WTC11 (cell line): ENCODE measurements at regions not wholly inside any gene's neighbourhood (a gene's known extent, or its start where the extent isn't known, plus 50 kb on each side); places are given as distances from the start of the nearest gene placed in this dataset.
"Not testable (repeated sequence)": the region's sequence is repeated elsewhere in the genome, so short reads cannot be mapped to it uniquely, and the experiment has no call there.

Experiments
- ATAC-seq: fragments of 200-7000 bp; cut with Tn5 transposase; 2 replicates; pipeline ENCODE4 v1.10.0; 2021; ENCODE audit warnings: mild to moderate bottlenecking, moderate library complexity
- CTCF ChIA-PET: fragments of 300-600 bp; sonication (Branson Sonifier 250); formaldehyde crosslinking; loops from one replicate; lab custom pipeline; 2021; ENCODE audit warnings: antibody characterized with exemption; lab: Charles Lee
- POLR2A ChIA-PET: fragments of 350-600 bp; sonication (Branson Sonifier 250); formaldehyde crosslinking; loops from one replicate; lab custom pipeline; 2021; ENCODE audit warnings: antibody characterized with exemption; lab: Charles Lee
- DNase-seq: peaks from one replicate; pipeline ENCODE4 v3.0.0; 2021; ENCODE audit warnings: low spot score
- H3K27ac Mint-ChIP-seq: 2 replicates; pipeline ENCODE4 v1.8.0; 2021; ENCODE audit warnings: mixed read lengths
- H3K27me3 Mint-ChIP-seq: 2 replicates; pipeline ENCODE4 v1.8.0; 2021; ENCODE audit warnings: low read depth, mild to moderate bottlenecking, moderate library complexity, mixed read lengths
- H3K36me3 Mint-ChIP-seq: 2 replicates; pipeline ENCODE4 v1.8.0; 2021; ENCODE audit warnings: mixed read lengths
- H3K4me1 Mint-ChIP-seq: 2 replicates; pipeline ENCODE4 v1.8.0; 2022; ENCODE audit warnings: mixed read lengths
- H3K4me3 Mint-ChIP-seq: 2 replicates; pipeline ENCODE4 v1.8.0; 2021; ENCODE audit warnings: mild to moderate bottlenecking, moderate library complexity, mixed read lengths
- H3K9me3 Mint-ChIP-seq: 2 replicates; pipeline ENCODE4 v1.8.0; 2021; ENCODE audit warnings: mixed read lengths
- ATF1 ChIP-seq: sonication (generic); formaldehyde crosslinking; IDR thresholded peaks from 2 replicates; pipeline ENCODE4 v1.8.1; 2023; ENCODE audit warnings: mild to moderate bottlenecking, moderate library complexity, missing genetic modification reagents
- ERG ChIP-seq: fragments of 250-450 bp; sonication (Bioruptor Pico); IDR thresholded peaks from 2 replicates; pipeline ENCODE4 v1.8.0; 2021; ENCODE audit warnings: mild to moderate bottlenecking
- FOXP4 ChIP-seq: sonication (generic); formaldehyde crosslinking; IDR thresholded peaks from 2 replicates; pipeline ENCODE4 v1.8.0; 2022; ENCODE audit warnings: mild to moderate bottlenecking, missing genetic modification reagents
- KAT7 ChIP-seq: sonication (generic); formaldehyde crosslinking; IDR thresholded peaks from 2 replicates; pipeline ENCODE4 v1.8.1; 2023; ENCODE audit warnings: missing genetic modification reagents, mild to moderate bottlenecking, borderline replicate concordance
- MLX ChIP-seq: sonication (generic); formaldehyde crosslinking; IDR thresholded peaks from 2 replicates; pipeline ENCODE4 v1.8.1; 2023; ENCODE audit warnings: mild to moderate bottlenecking, missing genetic modification reagents, moderate library complexity
- NFYB ChIP-seq: sonication (generic); formaldehyde crosslinking; conservative IDR thresholded peaks from 2 replicates; pipeline ENCODE4 v1.8.0; 2022; ENCODE audit warnings: low read depth, missing genetic modification reagents
- NR3C1 ChIP-seq: sonication (generic); formaldehyde crosslinking; conservative IDR thresholded peaks from 2 replicates; pipeline ENCODE4 v1.8.1; 2023; ENCODE audit warnings: low read depth, mild to moderate bottlenecking, missing genetic modification reagents
- RORB ChIP-seq: fragments of 250-450 bp; sonication (Bioruptor Pico); IDR thresholded peaks from 2 replicates; pipeline ENCODE4 v1.9.0; 2021; ENCODE audit warnings: mild to moderate bottlenecking
- SOX15 ChIP-seq: fragments of 250-450 bp; sonication (Bioruptor Pico); IDR thresholded peaks from 2 replicates; pipeline ENCODE4 v1.9.0; 2021; ENCODE audit warnings: mild to moderate bottlenecking
- ZBTB21 ChIP-seq: sonication (generic); formaldehyde crosslinking; IDR thresholded peaks from 2 replicates; pipeline ENCODE4 v1.8.1; 2023; ENCODE audit warnings: mild to moderate bottlenecking, missing genetic modification reagents, borderline replicate concordance
- ZNF317 ChIP-seq: sonication (generic); formaldehyde crosslinking; IDR thresholded peaks from 2 replicates; pipeline ENCODE4 v1.8.1; 2023; ENCODE audit warnings: low read depth, mild to moderate bottlenecking, moderate library complexity, missing genetic modification reagents, borderline replicate concordance
- ZNF423 ChIP-seq: fragments of 250-450 bp; sonication (Bioruptor Pico); IDR thresholded peaks from 2 replicates; pipeline ENCODE4 v2.1.2; 2022; ENCODE audit warnings: mild to moderate bottlenecking, moderate library complexity
- ZNF671 ChIP-seq: fragments of 250-450 bp; sonication (Bioruptor Pico); IDR thresholded peaks from 2 replicates; pipeline ENCODE4 v1.8.0; 2021; ENCODE audit warnings: mild to moderate bottlenecking
- TF ChIP-seq, protein P1 (sequence below): sonication (generic); formaldehyde crosslinking; IDR thresholded peaks from 2 replicates; pipeline ENCODE4 v1.8.0; 2023; ENCODE audit warnings: missing genetic modification reagents, mild to moderate bottlenecking, borderline replicate concordance

DNA sequence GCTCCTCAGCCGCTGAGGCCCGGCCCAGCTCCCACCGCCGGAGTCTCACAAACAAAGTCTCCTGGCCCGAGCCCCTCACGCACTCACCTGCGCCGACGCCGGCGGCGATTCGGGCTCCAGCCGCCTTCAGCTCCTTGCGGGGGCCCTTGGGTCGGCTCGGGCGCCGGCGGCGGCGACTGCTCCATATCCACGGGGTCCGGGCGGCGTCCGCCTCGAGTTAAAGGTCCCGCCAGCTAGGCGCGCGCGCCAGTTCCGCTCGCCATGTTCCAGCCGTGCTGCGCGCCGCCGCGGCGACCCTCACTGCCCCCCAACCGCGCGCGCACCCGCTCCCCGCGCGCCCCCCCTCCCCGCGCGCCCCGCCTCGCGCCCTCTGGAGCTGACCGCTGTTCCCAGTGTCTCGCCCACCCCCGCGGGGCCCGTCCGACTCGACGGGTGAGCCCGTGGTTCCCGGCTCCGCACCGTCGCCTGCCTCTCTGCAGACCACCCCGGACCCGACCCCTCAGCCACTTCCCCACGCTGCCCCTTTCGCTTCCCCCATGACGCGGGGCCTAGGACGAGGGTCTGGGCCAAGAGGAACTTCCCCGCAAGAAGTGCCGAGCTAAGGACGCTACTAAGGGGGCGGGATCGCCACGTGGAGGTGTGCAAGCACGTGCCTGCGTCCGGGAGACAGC is 396.1 kb downstream of the ZNF33B start:
- H3K4me1 Mint-ChIP-seq: no peaks in the 10 kb centered on the region
- ChIA-PET POLR2A (no interaction called here), CTCF (no interaction called here)
- no peak for TF ChIP-seq RORB (CRISPR knock-in tag)
- no peak for TF ChIP-seq ZNF317
- TF ChIP-seq, protein P1, sequence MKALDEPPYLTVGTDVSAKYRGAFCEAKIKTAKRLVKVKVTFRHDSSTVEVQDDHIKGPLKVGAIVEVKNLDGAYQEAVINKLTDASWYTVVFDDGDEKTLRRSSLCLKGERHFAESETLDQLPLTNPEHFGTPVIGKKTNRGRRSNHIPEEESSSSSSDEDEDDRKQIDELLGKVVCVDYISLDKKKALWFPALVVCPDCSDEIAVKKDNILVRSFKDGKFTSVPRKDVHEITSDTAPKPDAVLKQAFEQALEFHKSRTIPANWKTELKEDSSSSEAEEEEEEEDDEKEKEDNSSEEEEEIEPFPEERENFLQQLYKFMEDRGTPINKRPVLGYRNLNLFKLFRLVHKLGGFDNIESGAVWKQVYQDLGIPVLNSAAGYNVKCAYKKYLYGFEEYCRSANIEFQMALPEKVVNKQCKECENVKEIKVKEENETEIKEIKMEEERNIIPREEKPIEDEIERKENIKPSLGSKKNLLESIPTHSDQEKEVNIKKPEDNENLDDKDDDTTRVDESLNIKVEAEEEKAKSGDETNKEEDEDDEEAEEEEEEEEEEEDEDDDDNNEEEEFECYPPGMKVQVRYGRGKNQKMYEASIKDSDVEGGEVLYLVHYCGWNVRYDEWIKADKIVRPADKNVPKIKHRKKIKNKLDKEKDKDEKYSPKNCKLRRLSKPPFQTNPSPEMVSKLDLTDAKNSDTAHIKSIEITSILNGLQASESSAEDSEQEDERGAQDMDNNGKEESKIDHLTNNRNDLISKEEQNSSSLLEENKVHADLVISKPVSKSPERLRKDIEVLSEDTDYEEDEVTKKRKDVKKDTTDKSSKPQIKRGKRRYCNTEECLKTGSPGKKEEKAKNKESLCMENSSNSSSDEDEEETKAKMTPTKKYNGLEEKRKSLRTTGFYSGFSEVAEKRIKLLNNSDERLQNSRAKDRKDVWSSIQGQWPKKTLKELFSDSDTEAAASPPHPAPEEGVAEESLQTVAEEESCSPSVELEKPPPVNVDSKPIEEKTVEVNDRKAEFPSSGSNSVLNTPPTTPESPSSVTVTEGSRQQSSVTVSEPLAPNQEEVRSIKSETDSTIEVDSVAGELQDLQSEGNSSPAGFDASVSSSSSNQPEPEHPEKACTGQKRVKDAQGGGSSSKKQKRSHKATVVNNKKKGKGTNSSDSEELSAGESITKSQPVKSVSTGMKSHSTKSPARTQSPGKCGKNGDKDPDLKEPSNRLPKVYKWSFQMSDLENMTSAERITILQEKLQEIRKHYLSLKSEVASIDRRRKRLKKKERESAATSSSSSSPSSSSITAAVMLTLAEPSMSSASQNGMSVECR (CRISPR knock-in tag): no peak
- TF ChIP-seq NFYB: no peak
- TF ChIP-seq KAT7 (CRISPR knock-in tag): no peak
- no peak for TF ChIP-seq NR3C1 (CRISPR knock-in tag)
- no peak for TF ChIP-seq ZNF671
- no peak for TF ChIP-seq FOXP4 (CRISPR knock-in tag)
- TF ChIP-seq ERG (CRISPR knock-in tag): no peak
- TF ChIP-seq SOX15 (CRISPR knock-in tag): no peak
- no peak for TF ChIP-seq ZBTB21 (CRISPR knock-in tag)
- no peak for TF ChIP-seq ZNF423
- no peak for TF ChIP-seq MLX
- TF ChIP-seq ATF1 (CRISPR knock-in tag): no peak
- H3K27me3 Mint-ChIP-seq: peaks cover 21% of the 10 kb centered on the region
- H3K27ac Mint-ChIP-seq: no peak overlapping the region
- H3K36me3 Mint-ChIP-seq: peaks cover 36% of the 10 kb centered on the region
- H3K9me3 Mint-ChIP-seq: peaks cover 46% of the 10 kb centered on the region
- H3K4me3 Mint-ChIP-seq: no peak overlapping the region
- ATAC-seq (no peak), DNase-seq (no peak)

GRCh38 chr10:42236401-42236800 is 402.0 kb downstream of the ZNF33B start:
- DNase-seq, H3K4me3 Mint-ChIP-seq, H3K4me1 Mint-ChIP-seq, H3K27me3 Mint-ChIP-seq, H3K27ac Mint-ChIP-seq, ATAC-seq, POLR2A ChIA-PET, CTCF ChIA-PET: not testable (repeated sequence)
- Mint-ChIP-seq H3K9me3 (peaks cover 24% of the 10 kb centered on the region), H3K36me3 (peaks cover 16% of the 10 kb centered on the region)

- DNase-seq, H3K4me3 Mint-ChIP-seq, ATAC-seq, H3K27ac Mint-ChIP-seq, H3K4me1 Mint-ChIP-seq, POLR2A ChIA-PET, CTCF ChIA-PET: not testable (repeated sequence)
- Mint-ChIP-seq H3K27me3 (peaks cover 10% of the 10 kb centered on the region), H3K36me3 (peaks cover 20% of the 10 kb centered on the region), H3K9me3 (peaks cover 26% of the 10 kb centered on the region)
Observed at GRCh38 chr10:42235736-42236135, 402.6 kb downstream of the ZNF33B start.

DNA sequence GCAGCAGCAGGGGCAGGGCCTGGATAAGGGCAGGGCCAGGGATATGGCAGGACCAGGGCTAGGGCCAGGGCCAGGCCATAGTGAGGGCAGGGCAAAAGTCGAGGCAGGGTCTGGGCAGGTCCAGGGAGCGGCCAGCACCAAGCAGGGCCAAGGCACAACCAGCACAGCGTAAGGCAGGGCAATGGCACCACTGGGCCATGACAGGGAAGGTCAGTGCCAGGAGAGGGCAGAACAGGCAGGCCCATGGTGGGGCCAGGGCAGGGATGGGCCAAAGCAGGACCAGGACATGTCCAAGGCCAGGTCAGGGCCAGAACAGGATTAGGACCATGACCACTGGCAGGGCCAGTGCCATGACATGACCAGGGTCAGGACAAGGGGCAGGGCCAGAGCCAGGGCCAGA is 403.1 kb downstream of the ZNF33B start:
- H3K36me3 Mint-ChIP-seq: peaks cover 23% of the 10 kb centered on the region
- ATAC-seq, DNase-seq, POLR2A ChIA-PET, H3K4me3 Mint-ChIP-seq, CTCF ChIA-PET, H3K4me1 Mint-ChIP-seq, H3K27ac Mint-ChIP-seq: not testable (repeated sequence)
- H3K27me3 Mint-ChIP-seq: peaks cover 10% of the 10 kb centered on the region
- H3K9me3 Mint-ChIP-seq: peaks cover 27% of the 10 kb centered on the region

DNA sequence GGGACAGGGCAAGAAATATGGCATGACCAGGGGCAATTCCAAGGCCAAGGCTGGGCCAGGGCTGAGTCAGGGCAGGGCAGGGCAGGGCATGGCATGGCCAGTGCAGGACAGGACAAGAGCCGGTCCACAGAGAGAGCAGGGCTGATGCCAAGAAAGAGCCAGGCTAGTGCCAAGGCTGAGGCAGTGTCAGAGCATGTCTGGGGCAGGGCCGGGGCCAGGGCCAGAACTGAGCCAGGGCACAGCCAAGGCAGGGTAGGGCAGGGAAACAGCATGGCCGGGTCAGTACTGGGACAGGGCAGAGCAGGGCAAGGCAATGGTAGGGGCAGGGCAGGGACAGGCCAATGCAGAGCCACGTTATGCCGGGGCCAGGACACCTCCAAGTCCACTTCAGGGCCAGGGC is 403.9 kb downstream of the ZNF33B start:
- Mint-ChIP-seq H3K36me3 (peaks cover 25% of the 10 kb centered on the region), H3K9me3 (peaks cover 27% of the 10 kb centered on the region), H3K27me3 (peaks cover 10% of the 10 kb centered on the region)
- POLR2A ChIA-PET, CTCF ChIA-PET, H3K27ac Mint-ChIP-seq, H3K4me3 Mint-ChIP-seq, H3K4me1 Mint-ChIP-seq, ATAC-seq, DNase-seq: not testable (repeated sequence)

- H3K27ac Mint-ChIP-seq, DNase-seq, H3K4me1 Mint-ChIP-seq, H3K27me3 Mint-ChIP-seq, CTCF ChIA-PET, H3K4me3 Mint-ChIP-seq, POLR2A ChIA-PET, ATAC-seq: not testable (repeated sequence)
- peaks cover 22% of the 10 kb centered on the region for H3K36me3 Mint-ChIP-seq
- peaks cover 23% of the 10 kb centered on the region for H3K9me3 Mint-ChIP-seq
Observed at GRCh38 chr10:42233461-42234206, 404.7 kb downstream of the ZNF33B start.
